Renal cortex interstitium (tissue), 11 donors: ENCODE measurements at regions not wholly inside any gene's neighbourhood (a gene's known extent, or its start where the extent isn't known, plus 50 kb on each side); places are given as distances from the start of the nearest gene placed in this dataset.

Source experiments
- DNase-seq, 11 donors: peaks; one replicate each; pipeline ENCODE4 v3.0.0-alpha.2; 2013; ENCODE audit warnings: low read depth in 9 of 11, low spot score in 4 of 11; ENCODE audit errors: extremely low read depth in 1 of 11

GRCh38 chr4:3715855-3716630 lies 50.1 kb upstream of the ADRA2C start:
- no peak for DNase-seq

GRCh38 chr4:3715061-3715854 lies 50.9 kb upstream of the ADRA2C start:
- DNase-seq, result peak in 4 of 11 donors; percentile 48 to 66 (median 55)

- DNase-seq, result no peak
Observed at GRCh38 chr4:3714642-3715001, 51.6 kb upstream of the ADRA2C start.

- DNase-seq, result no peak
Observed at GRCh38 chr4:3713817-3714641, 52.2 kb upstream of the ADRA2C start.

- no peak for DNase-seq
Observed at GRCh38 chr4:3713346-3713745, 52.8 kb upstream of the ADRA2C start.

- no peak for DNase-seq
Observed at GRCh38 chr4:3712936-3713335, 53.2 kb upstream of the ADRA2C start.

- no peak for DNase-seq
Observed at GRCh38 chr4:3712112-3712805, 53.9 kb upstream of the ADRA2C start.

GRCh38 chr4:3711183-3712111 lies 54.7 kb upstream of the ADRA2C start:
- no peak for DNase-seq

- peak; percentile 48 to 93 (median 75) for DNase-seq
Observed at GRCh38 chr4:3710451-3711182, 55.6 kb upstream of the ADRA2C start.

- DNase-seq, result no peak
Observed at GRCh38 chr4:3709846-3710441, 56.2 kb upstream of the ADRA2C start.

- DNase-seq, result no peak
Observed at GRCh38 chr4:3709061-3709845, 56.9 kb upstream of the ADRA2C start.

- DNase-seq, result no peak
Observed at GRCh38 chr4:3708611-3709010, 57.6 kb upstream of the ADRA2C start.

- DNase-seq, result no peak
Observed at GRCh38 chr4:3708103-3708510, 58.1 kb upstream of the ADRA2C start.

GRCh38 chr4:3707423-3708102 lies 58.6 kb upstream of the ADRA2C start:
- DNase-seq, result no peak

GRCh38 chr4:3706565-3707422 lies 59.4 kb upstream of the ADRA2C start:
- DNase-seq, result no peak
